ENCODE measurements at regions not wholly inside any gene's neighbourhood (a gene's known extent, or its start where the extent isn't known, plus 50 kb on each side); places are given as distances from the start of the nearest gene placed in this dataset.
"Not testable (repeated sequence)": the region's sequence is repeated elsewhere in the genome, so short reads cannot be mapped to it uniquely, and the experiment has no call there.

DNA sequence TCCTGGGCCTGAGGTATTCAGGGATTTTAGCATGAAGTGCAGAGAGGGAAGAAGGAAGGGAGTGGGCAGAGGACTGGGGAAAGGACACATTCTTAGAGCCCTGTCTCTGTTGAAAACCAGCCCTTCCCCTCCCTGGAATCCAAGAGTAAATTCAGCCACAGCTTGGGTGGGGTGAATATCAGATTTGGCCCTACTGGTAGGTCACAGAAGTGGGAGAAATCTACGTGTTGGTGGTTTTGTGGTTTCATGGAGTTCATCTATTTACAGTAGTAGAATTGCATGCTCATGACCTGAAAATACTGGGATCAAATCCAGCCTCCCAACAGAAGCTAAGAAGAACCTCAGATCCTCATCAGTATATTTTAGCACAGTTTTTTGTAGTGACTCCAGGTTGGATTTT is 404.4 kb downstream of the BMP2 start:
- no peak for DNase-seq (ENCODE audit: low read depth)

DNA sequence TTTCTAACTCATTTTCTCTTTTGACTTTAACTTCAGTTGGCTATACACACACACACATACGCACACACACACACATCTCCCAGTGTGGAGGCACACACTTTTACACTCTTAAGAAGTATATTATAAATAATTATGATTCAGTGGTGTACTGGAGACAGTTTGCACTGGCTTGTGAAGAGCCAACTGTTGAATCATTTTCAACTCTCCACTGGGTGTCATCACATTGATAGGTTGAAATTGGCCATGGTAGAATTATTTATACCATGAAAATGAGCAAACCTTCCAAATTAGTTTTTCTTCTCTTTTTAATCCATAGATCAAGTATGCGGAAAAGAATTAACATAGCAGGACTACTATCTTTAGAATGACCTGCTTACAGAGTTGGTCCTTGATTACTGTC is 407.1 kb downstream of the BMP2 start:
- no peak for DNase-seq (ENCODE audit: low read depth)

DNA sequence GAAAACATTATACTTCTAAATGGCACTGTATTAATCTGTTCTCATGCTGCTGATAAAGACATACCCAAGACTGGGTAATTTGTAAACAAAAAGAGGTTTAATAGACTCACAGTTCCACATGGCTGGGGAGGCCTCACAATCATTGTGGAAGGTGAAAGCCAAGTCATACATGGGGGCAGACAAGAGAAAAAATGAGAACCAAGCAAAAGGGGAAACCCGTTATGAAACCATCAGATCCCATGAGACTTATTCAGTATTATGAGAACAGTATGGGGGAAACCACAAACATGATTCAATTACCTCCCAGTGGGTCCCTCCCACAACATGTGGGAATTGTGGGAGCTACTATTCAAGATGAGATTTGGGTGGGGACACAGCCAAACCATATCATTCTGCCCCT is 408.3 kb downstream of the BMP2 start:
- DNase-seq (ENCODE audit: low read depth): not testable (repeated sequence)

DNA sequence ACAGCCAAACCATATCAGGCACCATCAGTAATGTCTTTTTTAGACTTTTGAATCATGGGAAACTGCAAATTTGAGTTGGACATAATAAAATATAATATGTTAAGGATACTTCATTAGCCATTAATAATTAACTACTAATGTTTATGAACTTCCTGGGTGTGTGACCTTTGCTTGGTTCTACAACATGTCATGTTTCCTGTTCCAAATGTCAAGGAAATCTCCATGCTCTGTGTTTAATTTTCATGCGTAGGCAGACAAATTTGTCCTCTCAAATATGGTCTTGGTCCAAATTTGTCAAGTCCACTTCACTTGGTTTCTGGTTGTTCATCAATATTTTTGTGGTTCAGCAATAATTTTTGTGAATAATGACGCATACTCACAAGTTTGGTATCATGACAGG is 410.5 kb downstream of the BMP2 start:
- no peak for DNase-seq (ENCODE audit: low read depth)

DNA sequence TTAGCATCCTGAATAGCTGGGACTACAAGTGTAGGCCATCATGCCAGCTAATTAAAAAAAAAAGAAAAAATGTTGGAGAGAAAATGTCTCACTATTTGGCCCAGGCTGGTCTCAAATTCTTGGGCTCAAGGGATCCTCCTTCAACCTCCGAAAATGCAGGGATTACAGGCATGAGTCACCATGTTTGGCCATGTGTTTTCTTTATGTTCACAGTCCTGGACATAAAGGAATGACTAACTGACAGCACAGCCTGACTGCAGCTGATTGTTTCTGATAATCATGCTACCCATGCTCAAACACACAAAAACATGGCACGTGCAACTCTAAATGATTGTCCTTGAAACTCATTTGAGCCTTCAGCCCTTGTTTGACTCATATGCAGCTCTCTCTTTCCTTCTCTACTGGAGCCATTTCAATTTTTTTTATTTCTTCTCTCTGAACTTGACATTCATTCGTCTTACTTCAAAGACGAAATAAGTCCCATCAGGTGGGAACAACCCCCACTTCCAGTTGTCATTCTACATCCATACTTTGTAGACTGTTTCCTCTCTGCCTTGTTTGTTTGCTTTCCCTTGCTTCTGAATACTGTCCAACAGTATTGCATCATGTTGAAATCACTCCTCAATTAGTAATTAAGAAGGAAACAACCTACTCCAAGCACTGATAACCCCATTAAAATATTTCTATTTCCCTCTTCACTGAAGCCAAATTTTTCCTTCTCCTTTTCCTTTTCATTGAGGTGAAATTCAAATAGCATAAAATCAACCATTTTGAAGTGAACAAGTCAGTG is 413.0 kb downstream of the BMP2 start:
- peak; percentile 7 for DNase-seq (ENCODE audit: low read depth)

DNA sequence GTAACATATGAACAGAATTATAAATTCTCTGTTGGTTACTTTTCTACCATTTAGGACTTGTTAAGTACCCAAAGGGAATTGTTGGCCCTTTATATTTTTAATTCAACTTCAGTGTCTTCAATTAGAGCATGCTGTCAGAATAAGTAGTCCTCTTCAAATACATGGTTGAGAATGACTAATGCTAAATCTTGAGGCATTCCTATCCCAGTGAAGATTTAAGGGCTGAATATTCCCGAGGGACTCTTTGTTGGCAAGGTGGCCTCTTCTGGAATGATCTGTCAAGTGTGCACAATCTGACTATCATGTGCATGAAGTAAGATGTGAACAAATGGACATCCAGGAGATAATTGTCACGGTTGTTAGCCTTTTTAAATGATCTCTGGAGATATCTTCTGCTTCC is 421.7 kb downstream of the BMP2 start:
- peak; percentile 1 for DNase-seq (ENCODE audit: low read depth)

DNA sequence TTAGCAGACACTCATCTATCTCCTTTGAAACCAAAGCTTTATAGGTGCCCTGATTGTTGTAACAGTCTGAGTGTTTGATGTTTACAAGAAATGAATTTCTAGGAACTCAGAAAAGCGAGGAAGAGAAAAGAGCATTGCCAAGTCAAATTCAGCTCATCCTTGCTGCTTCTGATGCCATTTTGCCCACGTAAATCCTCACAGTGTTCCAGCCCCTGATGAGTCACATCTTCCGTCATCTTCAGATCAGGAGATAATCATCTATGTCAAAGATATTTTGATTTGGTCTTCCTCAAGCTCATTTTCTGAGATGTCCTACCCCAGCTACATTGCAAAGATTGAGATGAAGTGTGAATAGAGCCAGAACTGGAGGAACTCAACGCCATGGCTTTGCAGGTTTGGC is 426.2 kb downstream of the BMP2 start:
- DNase-seq (ENCODE audit: low read depth): peak; percentile 2

DNA sequence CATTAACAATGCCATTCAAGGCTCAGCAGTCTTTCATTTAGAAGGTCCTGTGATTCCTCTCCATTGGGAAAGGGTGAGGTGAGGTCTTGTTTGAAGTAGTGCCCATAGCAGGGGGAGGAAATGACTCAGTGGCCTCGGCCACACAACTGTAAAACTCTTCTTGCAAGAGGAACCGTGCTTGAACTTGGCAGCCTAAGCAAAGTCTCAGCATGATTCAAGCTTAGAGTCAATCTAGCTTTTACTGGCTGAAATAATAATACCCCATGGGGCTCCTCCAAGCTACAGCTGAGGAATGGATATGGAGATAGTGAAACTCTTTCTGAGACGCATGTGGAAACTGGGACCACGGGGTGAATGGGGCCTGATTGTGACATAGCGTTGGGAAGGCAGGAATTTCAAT is 428.2 kb downstream of the BMP2 start:
- DNase-seq (ENCODE audit: low read depth): peak; percentile 85

DNA sequence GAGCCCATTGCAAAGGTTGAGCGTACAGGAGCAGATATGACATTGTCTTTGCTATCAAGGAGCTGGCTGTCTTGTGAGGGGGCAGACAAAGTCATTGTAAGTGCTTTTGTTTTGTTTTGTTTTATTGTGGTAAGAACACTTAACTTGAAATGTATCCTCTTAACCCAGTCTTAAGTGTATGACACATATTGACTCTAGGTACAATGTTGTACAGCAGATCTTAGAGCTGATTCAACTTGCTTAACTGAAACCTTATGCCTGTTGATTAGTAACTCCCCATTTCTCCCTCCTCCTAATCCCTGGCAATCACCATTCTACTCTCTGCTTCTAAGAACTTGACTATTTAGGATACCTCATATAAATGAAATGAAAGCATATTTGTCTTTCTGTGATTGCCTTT is 429.0 kb downstream of the BMP2 start:
- peak; percentile 63 for DNase-seq (ENCODE audit: low read depth)

DNA sequence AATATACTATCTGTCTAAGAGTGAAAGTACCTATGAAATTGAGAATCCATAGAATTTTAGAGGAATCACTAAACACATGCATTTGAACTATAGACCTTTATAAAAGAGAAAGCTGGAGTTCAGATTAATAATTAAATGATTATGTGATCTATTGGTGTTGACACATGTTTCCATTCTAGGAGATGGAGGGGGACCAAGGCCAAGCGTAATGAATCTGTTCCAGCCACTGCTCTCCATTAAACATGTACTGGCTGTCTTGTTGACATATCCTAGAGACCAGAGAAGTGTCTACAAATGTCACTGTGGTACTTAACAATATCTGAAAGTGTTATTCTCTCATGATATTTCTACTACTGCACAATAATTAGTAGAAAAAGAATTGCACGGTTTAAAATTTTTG is 432.4 kb downstream of the BMP2 start:
- no peak for DNase-seq (ENCODE audit: low read depth)

DNA sequence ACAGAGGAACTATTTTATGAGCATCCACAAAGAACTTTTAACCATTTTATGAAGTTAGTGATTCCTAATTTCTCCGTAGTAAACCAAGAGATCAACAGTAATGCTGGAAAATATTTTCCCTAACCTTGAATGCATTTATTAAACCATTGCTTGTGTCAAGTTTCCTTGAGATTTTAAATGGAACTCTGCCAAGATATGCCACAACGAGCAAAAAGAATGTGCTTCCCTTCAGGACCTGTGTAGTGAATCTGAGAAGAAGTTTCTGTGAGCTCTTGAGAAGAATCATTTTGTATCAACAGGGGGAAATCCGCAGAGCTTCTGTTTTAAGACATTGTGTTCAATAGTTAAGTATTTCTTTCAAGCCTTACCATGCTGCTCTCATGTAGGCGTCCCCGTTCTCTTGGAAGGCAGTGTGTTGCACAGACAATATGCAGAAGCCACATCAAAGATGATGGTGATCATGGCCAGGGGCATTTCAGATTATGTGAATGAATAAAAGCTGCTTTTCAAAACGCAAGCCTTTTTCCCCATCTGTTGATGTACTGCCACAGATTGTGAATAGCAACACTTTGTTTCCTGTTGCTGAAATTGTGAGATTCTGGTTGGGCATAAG is 439.8 kb downstream of the BMP2 start:
- no peak for DNase-seq (ENCODE audit: low read depth)

DNA sequence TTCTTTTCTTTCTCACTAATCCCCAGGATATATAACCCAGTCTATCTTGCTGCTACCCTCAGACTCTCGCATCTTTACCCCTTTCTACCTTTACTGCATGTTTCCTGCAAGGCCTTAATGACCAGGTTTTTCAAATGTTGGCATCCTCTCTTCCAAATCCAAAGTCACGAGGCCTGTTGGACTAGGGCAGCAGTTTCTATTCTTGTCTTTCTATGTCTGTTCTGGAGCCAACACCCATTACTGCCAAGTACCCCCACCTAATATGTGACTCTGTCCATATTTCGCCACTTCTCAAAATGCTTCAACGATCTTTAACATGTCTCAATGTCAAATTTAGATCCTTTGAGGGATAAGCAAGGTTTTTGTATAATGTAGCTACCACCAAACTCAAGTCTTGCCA is 443.4 kb downstream of the BMP2 start:
- DNase-seq (ENCODE audit: low read depth): no peak

DNA sequence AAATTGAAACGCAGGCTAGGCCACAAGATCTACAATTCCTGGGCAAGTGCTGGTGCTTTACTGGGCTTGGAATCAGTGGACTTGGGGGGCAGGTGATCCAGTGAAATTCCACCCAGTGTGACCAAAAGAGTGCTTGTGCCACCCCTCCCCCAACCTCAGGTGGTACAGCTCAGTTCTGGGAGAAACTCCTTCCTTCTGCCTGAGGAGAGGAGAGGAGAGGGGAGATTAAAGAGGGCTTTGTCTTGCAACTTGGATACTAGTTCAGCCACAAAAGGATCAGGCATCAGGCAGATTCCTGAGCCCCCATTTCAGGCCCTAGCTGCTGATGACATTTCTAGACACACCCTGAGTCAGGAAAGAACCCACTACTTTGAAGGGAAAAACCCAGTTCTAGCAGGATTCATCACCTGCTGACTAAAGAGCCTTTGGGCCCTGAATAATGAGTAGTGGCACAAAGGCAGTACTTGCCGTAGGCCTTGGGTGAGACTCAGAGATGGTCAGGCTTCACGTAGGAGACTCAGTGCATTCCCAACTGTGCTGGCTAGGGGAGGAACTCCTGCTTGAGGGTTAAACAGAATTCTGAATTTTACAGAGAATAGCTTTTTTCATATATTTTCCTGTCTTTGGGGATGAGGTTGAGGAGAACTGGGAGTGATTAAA is 446.7 kb downstream of the BMP2 start:
- DNase-seq (ENCODE audit: low read depth): no peak

DNA sequence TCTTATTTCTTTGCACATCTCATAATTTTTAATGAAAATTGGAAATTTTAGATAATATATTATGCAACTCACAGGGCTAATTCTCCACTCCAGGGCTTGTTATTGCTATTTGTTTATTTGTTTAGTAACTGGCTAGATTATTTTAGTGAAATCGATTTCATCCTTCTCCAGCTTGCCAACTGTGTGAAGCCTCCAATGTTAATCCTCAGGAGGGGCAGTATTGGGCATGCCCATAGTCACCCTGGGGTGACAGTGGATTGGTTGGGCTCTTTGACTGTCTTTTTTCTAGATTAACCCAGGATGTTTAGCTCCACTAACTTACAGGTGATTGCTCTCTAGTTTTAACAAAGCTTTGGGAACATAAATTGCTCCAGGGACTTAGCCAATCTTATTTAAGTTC is 450.1 kb downstream of the BMP2 start:
- DNase-seq (ENCODE audit: low read depth): no peak

DNA sequence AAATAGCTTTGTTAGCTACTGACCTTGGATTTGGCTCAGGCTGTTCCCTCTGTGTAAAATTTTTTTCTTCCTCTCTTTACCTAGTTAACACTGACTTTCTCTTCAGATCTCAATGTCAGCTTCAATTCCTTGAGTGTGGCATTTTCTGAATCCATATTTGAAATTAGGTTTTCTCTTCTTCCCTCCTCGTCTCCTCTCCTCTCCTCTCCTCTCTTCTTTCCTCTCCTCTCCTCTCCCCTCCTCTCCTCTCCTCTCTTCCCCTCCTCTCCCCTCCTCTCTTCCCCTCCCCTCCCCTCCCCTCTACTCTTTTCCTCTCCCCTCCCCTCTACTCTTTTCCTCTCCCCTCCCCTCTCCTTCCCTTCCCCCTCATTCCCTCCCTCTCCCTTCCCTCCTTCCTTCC is 453.3 kb downstream of the BMP2 start:
- DNase-seq (ENCODE audit: low read depth): no peak

DNA sequence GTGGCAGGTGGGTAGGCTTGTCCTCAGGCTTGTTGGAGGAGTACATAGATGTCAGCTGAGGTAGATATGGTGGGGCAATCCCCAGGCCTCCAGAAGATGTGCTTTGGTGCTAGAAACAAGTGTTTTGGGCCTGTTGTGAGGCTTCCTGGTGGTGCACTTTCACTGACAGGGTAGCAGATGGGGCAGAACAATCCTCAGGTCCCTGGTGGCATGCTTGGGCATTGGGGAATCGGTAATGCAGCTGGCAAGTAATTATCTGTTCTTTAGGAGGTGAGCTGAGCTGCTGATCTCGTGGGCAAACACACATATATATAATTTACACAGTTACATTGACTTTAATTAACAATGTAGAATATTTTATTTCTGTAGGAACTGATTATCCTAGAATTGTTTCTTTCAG is 458.7 kb downstream of the BMP2 start:
- no peak for DNase-seq (ENCODE audit: low read depth)

DNA sequence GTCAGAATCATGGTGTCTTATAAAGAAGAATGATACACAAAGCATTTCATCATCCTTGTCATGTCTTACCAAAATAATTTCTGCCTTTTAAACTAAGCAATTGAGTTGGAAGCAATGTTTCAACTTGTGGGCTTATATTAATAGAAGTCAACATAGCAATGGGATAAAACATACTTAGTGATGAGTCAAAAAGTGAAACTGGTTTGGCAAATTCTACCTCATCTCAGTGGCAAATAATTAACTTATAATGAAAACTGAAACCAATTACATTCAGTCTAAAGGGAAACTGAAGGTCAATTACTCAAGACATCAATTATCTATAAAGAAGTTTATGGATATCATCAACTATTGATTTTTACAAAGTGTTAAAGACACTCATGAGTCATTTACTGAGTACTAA is 463.8 kb downstream of the BMP2 start:
- no peak for DNase-seq (ENCODE audit: low read depth)

DNA sequence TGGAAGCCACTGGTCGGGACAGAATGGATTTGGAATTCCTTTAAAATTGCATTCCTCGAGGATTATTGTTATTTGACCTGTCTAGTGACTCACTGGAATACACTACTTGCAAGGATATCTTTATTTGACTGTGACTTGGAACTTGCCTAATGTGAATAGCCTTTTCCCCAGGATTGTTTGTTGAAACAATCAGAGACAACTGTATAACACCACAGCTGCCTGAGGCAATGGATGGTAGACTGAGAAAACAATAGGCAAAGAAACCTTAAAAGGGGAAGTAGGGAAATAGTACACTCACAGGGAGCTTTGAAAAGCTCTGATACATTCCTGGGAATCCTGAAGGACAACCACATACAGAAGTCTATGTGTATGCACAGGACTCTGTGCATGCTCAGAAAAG is 465.3 kb downstream of the BMP2 start:
- DNase-seq (ENCODE audit: low read depth): no peak

DNA sequence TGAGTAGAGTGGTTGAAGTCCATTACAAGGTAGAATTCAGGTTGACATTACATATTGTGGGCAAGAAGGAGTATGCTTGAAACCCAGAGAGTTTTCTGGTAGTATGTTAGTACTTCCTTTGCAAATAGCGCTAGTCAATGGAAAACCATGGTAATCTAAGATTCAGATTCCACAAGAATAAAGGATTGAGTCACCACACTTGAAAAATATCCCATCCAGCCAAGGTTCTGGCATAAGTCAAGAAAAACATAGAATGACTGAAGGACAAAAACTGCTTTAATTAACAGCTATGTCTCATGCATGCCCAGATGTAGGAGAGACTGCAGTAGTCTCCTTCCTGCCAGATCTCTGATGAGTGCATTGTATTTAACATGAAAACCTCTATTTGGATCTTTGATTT is 469.8 kb downstream of the BMP2 start:
- no peak for DNase-seq (ENCODE audit: low read depth)

DNA sequence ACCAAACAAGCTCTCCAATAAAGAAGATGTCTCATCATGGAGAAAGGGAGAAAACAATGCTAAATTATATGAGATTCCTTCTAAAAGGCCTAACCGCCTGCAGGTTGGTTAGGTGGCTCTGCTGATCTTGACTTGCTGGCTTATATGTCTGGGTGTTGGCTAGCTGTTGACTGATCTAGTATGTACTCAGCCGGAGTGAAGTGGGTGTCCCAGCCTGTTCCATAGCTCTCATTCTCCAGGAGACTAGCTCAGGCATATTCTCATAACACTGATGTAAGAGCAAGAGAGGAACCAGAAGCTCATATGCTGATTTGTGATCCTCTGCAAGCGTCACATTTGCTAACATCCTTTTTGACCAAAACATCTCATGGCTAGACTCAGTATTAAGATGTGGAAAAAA is 473.0 kb downstream of the BMP2 start:
- no peak for DNase-seq (ENCODE audit: low read depth)

DNA sequence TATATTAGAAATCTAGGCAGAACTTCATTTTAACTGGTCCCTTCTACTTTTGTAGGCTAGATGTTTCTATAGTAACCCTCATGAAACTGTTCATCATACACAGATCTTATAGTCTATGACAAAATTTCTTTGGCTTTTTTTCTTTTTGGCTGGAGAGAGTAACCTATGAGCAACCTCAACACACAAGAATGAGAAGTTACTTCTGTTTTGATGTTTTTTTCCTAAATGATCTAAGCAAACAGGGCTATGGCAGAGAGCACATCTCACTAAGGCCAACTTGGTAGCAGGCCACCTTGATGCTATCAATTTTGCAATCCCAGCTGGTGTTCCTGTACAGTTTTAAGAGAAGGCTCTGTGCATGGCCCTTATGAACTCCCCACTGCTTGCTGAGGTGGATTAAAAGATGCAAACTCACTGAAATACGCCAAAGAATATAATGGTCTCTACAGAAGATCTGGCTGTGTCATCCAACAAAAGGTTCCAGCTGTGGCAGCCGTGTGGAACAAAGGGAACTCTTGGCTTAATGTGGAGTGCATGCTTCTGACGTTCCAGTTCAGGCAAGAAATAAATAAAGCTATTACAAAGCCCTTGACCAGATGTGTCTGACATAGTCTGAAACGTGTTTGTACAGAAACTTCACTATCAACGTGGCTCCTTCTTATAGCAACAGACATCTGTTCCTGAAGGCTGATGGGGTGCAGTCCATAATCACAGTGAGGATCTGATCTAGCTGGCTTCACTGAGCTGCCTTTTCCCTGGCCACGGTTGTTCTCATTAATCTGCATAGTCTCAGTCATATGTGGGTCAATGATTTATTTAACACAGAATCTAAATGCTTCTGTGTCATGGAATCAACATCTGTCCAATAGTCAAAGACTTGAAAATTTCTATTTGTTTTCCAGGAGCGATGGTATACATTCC is 481.1 kb downstream of the BMP2 start:
- DNase-seq (ENCODE audit: low read depth): peak; percentile 60

DNA sequence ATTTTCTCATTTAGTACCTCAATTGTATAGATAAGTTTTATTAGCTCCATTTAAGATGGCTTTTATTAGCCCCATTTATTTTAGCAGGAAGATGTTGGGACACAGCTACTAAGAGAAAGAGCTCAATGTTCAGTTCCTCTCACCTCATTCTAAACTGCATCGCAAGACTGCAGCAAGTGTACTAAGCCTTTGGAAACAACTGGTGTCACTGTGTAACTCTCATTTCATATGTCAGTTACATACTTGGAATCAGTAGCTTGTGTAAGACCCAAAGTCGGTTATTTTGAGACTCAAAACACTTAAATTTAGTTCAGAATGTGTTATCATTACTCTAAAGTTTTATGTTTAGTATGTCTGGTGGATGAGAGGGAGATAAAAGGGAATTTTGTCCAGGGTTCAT is 482.9 kb downstream of the BMP2 start:
- DNase-seq (ENCODE audit: low read depth): no peak
